ENCODE measurements at regions not wholly inside any gene's neighbourhood (a gene's known extent, or its start where the extent isn't known, plus 50 kb on each side); places are given as distances from the start of the nearest gene placed in this dataset.

DNA sequence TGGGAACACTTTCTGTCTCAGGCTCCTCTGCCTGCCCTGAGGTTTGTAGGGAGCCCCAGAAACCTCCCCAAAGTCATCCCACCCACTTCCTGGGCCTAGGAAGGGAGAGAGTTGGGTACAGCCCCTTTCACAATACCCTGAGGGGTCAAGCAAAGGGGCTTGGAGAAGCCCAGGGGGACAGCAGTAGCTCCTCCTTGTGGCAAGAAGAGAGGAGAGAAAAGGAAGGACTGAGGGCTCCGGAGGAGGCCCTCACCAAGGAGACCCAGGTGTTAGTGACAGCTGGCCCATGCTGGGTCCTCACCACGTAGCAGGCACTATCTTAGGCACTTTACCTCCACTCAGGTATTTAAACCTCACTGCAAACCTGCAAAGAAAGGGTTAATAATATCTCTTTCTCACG lies 112.8 kb downstream of the IRX5 start:
- TF ChIP-seq, protein P1, sequence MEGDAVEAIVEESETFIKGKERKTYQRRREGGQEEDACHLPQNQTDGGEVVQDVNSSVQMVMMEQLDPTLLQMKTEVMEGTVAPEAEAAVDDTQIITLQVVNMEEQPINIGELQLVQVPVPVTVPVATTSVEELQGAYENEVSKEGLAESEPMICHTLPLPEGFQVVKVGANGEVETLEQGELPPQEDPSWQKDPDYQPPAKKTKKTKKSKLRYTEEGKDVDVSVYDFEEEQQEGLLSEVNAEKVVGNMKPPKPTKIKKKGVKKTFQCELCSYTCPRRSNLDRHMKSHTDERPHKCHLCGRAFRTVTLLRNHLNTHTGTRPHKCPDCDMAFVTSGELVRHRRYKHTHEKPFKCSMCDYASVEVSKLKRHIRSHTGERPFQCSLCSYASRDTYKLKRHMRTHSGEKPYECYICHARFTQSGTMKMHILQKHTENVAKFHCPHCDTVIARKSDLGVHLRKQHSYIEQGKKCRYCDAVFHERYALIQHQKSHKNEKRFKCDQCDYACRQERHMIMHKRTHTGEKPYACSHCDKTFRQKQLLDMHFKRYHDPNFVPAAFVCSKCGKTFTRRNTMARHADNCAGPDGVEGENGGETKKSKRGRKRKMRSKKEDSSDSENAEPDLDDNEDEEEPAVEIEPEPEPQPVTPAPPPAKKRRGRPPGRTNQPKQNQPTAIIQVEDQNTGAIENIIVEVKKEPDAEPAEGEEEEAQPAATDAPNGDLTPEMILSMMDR (conservative IDR thresholded peaks at IDR 0.05; ENCODE audit: low read depth, low read length) = no peak
- TF ChIP-seq EZH2 (IDR thresholded peaks at IDR 0.05; ENCODE audit: low read length, unreplicated experiment) (no peak), EZH2phosphoT487 (IDR thresholded peaks at IDR 0.05; ENCODE audit: borderline replicate concordance, low read length) (no peak)
